ENCODE measurements at regions not wholly inside any gene's neighbourhood (a gene's known extent, or its start where the extent isn't known, plus 50 kb on each side); places are given as distances from the start of the nearest gene placed in this dataset.

DNA sequence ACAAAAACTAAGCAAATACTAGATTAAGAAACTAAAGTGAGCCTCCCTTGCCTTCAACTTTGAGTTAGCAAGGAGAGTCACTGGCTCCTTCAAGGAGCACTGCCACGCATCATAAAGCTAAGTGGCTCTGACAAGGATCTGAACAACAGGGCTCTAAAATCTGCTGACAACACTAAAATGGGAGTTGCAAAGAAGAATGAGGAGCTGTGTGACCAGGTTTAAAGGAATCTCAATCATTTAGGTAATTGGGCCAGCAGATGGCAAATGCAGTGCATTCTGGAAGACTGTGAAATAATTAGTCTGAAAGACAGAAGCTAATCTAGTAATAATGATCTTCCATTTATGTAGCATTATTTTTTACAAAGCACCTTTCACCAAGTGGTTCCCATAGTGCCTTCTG is 297.0 kb upstream of the TAS2R1 start:
- DNase-seq, result no peak

GRCh38 chr5:9924614-9925013 is 294.5 kb upstream of the TAS2R1 start:
- DNase-seq, result no peak

DNA sequence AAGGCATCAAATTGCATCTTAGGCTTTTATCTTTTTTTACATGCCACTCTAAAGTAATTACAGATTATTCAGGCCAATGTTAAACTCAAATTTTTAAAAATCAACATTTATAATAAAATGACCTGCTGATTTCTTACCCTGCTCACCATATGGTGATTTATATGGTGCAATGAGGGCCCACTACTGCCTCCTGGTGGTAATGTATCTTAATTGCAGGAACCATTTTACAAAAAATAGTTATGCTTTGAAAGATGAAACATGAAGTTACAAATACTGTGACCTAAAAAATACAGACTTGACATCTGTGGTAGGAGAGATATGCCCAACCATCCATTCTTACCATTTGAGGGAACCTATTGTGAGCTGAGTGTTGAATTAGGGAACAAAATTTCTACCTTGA is 292.6 kb upstream of the TAS2R1 start:
- DNase-seq, result no peak

GRCh38 chr5:9920697-9921096 is 290.5 kb upstream of the TAS2R1 start:
- DNase-seq, result no peak

DNA sequence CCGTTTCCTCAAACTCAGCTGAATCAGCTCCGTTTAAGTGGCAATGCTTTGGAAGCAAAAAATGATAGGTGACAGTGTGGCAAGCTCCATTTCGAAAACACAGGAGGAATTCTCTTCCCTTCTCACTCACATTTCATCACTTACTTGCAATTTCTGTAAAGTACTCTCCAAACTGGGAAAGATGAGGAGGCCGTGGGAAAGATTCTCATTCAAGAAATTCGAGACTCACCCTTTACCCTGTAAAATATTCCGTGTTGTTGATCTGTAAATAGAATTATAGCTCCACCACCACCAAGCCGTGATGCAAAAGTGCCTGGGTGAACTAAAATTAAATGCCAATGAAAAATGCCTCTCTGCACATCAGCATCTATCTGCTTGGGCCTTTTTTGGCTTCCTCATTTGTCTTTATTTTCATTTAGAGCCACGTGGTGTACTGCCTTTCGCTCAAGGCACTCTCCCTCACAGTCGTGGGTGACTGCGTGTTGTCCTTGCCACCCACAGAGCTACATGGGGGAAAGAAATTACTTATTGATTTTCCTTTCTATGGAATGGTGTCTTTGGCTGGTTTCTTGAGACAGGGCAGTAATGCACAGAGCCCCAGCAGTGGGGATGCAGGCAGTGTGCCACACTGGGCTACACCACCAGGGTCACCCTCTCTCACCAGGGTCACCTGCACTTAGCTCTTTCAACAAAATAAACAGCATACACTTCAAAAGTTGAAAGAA is 289.3 kb upstream of the TAS2R1 start:
- no peak for DNase-seq

GRCh38 chr5:9905661-9906060 is 275.5 kb upstream of the TAS2R1 start:
- no peak for DNase-seq

DNA sequence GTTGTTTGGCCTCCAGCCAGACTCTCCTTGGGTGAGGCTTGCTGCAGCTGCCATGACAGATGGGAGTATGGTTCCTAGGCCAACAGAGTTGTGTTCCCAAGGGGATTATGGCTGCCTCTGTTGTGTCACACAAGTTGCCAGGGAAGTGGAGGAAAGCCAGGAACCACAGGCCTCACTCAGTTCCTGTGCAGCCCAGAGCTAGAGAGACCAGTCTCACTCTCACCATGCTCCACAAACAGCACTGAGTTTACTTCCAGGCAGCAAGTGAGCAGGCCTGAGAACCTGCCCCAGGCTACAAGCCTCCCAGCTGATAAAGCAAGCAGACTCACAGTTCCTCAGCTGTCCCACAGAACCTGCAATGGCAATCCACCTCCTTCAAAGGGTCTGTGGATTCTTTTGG is 273.6 kb upstream of the TAS2R1 start:
- DNase-seq, result no peak

- DNase-seq, result peak in 21 of 56 donors; percentile 1 to 49 (median 10)
Measured at GRCh38 chr5:9898319-9898718, 268.2 kb upstream of the TAS2R1 start.

- no peak for DNase-seq
Measured at GRCh38 chr5:9895302-9895645, 265.1 kb upstream of the TAS2R1 start.

DNA sequence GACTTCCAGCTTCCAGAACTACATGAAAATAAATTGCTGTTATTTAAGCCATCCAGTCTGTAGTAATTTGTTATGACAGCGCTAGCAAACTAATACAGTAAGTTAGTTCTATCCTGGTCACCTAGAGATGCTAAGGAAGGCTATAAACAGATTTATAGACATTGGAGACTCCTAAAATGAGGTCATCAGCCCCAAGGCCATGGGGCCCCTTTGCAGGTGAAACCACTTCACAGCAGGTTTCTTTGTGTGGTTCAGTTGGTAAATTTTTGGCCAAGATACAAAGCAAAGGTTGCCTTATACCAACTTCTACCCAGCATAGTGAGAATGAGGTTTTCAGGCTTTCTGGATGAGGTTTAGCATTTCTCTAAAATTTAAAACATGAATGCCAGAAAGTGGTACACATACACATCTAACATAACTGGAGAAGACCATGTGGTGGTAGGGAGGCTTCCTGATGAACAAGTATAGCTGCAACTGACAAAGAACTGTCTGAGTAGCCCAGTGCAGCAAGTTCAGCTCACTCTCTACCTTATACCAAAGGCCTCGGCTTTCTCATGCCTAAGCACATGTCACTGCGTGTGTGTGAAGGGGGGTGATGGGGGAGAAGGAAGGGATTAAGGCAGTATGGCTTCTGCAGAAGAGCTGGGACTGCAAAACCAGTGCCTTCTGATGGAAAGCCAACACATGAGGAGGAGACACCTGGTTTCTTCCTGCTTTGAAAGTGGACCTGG is 264.6 kb upstream of the TAS2R1 start:
- DNase-seq, result no peak

DNA sequence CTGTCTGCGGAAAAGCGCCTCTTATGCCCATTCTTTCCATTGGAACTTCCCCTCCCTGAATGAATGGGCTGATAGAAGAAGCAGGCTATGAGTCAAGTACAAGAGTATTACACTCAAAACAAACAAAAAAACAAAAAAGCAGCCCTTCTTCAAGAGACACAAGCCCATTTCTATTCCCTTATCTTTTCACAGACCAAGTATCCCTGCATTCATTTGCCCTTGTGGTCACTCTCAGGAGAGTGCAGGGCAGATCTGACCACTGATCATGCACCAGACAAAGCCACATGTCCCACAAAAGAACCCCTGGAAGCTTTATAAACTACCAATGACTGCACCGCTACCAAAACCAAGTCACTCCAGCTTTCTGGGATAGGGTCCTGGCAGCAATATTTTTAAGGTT is 262.5 kb upstream of the TAS2R1 start:
- no peak for DNase-seq

DNA sequence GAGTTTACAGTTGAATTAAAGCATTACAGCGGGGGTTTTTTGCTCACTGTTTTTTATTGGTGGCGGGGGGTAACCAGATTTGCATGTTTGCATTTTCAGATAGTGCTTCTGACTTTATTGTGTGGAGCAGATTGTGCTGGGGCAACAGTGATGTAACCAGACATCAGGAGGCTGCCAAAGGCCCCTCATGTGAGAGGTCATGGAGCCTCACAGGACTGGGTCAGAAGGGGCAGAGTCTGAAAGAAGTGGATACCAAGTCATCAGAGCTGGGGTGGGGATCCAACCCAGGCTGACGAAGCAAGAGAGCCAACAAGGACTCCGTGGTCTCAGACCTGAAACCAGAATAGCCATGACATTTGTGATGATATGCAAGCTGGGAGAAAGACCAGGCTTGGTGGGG is 259.4 kb upstream of the TAS2R1 start:
- DNase-seq, result no peak

GRCh38 chr5:9888501-9888901 is 258.4 kb upstream of the TAS2R1 start:
- no peak for DNase-seq

- DNase-seq, result no peak
Measured at GRCh38 chr5:9885164-9885563, 255.0 kb upstream of the TAS2R1 start.

- DNase-seq, result no peak
Measured at GRCh38 chr5:9878206-9878605, 248.1 kb upstream of the TAS2R1 start.

DNA sequence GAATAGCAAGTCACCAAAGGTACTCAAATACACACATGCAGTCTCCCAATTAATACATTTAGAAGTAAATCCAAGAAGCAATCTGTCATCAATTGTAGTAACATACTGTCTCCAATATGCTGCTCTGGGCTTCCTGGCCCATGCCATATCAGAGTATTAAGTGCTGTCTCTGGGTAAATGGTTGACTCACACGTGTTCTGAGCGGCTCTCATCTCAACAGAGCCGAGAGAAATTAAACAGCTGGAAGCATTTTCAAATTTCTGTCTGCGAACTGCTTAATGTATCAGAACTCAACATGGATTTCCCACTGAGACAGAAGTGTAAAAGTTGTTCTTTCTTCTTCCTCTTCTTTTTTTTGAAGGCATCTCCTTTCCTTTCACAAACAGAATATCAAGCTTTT is 247.3 kb upstream of the TAS2R1 start:
- no peak for DNase-seq

- DNase-seq, result no peak
Measured at GRCh38 chr5:9876451-9876850, 246.3 kb upstream of the TAS2R1 start.

DNA sequence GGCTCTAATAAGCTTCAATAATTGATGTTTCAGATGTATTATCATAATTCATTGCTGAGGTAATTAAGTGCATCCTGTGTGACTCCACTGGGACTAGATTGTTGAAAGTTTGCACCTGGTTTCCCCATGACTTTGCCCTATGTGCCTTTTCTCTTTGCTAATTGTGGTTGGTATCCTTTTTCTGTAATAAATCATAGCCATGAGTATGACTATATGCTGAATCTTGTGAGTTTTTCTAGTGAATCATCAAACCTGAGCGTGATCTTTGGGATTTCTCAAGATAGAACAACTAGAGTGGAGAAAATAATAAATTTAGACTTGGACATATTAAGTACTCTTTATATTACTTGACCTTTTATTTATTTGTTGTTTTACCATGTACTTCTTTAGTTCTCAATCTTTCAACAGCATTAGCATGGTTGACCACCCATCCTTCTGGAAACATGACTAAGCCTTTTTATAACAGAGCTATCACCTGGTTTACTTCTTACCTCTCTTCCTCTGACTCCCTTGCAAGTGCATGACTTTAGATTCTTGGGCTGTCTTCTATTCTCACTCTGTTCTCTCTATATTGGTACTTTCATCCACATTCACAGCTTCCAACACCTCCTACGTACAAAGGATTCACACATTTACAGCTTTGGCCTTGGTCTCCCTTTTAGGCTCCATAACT is 239.6 kb upstream of the TAS2R1 start:
- DNase-seq, result no peak

DNA sequence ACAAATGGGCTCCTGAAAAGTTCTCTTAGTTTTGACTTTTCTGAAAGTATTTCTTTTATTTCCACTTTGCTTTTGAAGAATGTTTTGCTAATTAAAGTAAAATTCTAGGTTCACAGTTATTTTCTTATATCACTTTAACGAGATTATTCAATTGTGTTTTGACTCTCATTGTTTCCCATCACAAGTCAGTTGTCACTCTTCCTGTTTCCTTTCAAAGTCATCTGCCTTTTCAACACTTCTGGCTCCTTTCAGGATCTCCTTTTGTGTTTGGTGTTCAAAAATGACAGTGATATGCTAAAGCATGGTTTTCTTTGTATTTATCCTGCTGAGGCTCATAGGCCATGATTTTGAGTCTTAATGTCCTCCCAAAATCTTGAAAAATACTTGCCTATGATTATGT is 235.4 kb upstream of the TAS2R1 start:
- DNase-seq, result no peak

DNA sequence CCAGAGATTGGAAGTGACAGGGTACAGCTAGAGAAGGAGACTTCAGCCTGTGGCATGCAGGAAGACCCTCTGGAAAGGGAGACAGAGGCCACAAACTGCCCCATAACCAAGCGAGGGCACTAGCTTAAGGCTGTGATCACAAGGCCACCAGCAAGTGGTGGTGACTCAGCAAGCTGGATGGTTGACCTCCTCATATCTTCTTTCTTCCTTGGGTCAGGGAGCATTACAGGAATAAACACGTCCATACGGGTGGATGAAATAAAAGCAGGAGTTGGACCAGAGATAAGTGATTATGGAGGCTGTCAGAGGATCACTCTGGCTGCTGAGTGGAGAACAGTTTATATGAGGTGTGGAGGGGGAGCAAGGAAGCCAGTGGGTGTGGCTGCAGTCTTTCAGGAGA is 234.6 kb upstream of the TAS2R1 start:
- no peak for DNase-seq

DNA sequence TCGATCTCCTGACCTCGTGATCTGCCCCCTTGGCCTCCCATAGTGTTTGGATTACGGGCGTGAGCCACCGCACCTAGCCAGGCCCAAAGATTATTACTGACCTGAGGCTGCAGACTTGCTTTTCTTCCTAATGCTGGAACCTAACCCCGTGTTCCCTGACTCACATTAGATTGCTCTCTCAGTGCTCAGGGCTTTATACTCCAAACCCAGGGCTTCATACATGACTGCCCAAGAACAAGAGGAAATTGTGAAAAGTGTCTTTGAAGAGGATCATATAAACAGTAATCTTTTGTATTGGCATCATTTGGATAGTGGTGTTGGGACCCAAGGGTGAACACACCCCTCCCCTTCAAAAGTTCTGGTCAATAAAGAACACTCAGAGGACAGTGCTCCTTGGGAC is 233.3 kb upstream of the TAS2R1 start:
- no peak for DNase-seq

DNA sequence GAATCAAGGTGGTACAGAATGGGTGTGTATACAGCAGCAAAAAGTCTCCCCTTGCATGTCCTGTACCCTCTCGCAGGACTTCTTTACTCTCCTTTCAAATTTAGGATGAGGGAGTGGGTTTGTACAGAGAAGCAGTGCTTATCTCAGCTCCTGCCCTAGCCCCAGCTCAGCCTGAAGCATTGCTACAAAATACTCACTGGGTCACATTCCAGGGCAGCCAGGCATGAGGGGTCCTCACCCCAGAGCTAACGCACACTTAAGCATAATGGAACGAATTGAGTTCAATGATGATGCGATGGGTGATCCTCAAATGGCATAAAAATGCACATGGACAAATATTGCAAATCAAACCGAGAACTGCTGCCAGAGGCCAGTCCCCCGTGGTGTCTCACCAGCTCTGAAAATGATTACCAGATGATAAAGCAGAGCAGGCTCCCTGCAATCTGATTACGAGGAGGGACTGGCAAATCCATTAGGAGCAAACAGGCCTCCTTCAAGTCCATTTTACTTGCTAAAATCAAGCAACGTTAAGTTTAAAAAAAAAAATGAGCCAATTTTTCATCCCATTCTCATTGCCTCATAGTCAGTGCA is 231.6 kb upstream of the TAS2R1 start:
- DNase-seq, result no peak

Data from nucleus accumbens (tissue), 56 donors.